NCI-H2171 treated with DMSO at 0.1 percent for 48 hours (cell line): ENCODE measurements at regions not wholly inside any gene's neighbourhood (a gene's known extent, or its start where the extent isn't known, plus 50 kb on each side); places are given as distances from the start of the nearest gene placed in this dataset.

Experiments
- DNase-seq: peaks from one replicate; lab custom pipeline; 2025; lab: John Stamatoyannopoulos, UW

DNA sequence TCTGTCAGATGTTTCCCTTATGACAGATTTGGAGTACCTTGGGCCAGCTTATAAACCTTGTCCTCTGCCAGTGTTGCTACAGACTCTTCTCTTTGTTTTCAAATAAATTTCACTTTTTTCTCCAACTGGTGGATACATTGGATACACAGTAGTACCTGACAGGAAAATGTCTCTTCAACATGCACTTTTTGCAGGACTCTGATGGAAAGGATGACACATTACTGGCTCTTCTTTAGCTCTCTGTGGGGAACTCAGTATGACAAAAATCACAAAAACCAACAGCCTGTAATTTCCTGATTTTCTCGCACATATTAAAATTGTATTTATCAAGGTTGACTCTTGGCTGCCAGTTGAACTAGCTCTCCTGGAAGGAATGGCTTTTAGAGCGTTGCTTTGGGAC is 61.3 kb upstream of the GIMD1 start:
- no peak for DNase-seq

DNA sequence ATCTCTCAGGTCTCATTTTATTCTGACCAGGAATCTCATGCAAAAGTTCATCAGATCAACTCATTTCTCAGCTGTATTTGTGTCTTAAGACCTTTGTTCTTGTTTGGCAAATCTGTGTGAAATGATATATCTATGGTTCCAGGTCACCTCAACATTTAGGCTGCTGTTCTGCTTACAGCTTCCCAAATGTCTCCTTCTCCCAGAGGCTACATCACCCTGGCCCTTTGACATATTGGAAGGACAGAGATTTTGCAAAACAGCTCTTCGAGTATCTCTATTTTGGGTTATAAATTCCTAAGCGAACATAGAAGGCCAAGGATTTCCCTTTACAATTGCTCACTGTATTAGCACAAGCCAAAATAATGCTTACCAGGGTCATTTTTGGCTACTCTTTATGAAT is 57.5 kb upstream of the GIMD1 start:
- DNase-seq: no peak

- no peak for DNase-seq
Observed at GRCh38 chr4:106425576-106425975, 57.0 kb upstream of the GIMD1 start.

DNA sequence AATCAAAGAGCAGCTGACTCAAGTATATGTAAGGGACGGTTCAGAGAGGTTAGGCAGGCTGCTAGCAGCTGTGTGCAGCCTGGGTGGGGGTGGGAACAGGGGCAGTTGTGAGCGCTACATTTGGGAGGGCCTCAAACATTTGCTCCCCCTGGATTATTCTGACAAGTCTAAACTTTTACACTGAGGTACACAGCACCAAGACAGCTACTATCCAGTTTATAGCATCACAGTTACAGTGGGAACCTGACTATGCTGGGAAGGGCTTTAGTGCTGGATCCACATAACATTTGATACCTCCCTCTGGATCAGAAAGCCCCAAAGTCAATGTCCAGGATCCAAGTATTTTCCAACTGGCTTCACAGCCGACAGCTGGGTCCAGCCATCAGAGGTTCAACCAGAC is 55.8 kb upstream of the GIMD1 start:
- no peak for DNase-seq

GRCh38 chr4:106423791-106424190 is 55.2 kb upstream of the GIMD1 start:
- no peak for DNase-seq

DNA sequence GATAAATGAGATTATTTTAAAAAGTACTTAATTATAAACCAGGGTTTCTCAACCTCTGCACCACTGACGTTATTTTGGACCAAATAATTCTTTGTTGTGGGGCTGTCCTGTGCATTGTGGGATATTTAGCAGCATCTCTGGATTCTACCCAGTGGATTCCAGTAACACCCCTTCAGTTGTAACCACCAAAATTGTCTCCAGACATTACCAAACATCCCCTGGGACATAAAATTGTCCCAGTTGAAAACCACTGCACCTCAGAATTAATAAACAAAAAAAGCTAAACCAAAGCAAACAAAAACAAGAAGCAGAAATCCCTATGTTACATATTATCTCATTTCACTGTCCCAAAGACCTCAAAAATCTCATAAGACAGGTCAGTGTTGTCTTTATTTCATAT is 54.2 kb upstream of the GIMD1 start:
- DNase-seq: no peak

- no peak for DNase-seq
Observed at GRCh38 chr4:106421441-106422296, 53.1 kb upstream of the GIMD1 start.

DNA sequence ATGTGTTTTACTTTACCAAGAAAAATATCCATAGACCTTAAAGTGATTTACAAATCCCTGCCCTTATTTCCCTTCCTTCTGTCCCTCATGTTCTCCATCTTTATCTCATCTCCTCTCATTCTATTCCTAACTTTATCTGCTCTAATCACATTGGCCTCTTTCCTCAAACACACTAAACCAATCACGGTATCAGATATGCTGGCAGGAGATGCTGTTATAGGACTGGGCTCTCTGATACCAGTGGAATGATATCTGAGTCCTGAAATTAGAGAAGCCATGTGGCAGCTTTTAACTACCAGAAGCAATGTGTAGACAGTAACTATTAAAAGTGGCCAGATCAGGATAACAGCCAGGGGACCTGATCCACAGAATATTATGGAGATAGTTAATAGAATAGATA is 49.9 kb upstream of the GIMD1 start:
- DNase-seq: no peak
